ENCODE measurements at regions not wholly inside any gene's neighbourhood (a gene's known extent, or its start where the extent isn't known, plus 50 kb on each side); places are given as distances from the start of the nearest gene placed in this dataset.
"Not testable (repeated sequence)": the region's sequence is repeated elsewhere in the genome, so short reads cannot be mapped to it uniquely, and the experiment has no call there.

DNA sequence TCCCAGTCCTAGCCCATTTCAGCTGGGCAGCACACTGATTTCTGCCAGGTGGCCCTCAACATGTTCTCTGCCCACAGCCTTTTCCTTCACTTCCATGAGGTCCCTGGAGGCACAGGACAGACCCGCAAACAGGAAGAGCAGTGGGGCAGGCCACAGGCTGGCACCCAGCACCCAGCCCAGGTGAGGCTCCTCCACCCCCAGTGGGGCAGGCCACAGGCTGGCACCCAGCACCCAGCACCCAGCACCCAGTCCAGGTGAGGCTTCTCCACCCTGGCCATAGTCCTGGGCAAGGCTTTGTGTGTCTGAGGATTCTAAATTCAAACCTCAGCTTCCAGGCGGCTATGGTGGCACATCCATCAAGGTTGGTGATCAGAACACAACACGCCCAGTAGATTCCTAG, 1413.0 kb downstream of the BRD1 start:
- in situ Hi-C loops (cut with HindIII; ENCODE audit: low pct_unique_long_range_greater_than_20kb, low sequenced_read_pairs) = no loop called here
- DNase-seq (ENCODE audit: low read depth, low spot score) = no peak

DNA sequence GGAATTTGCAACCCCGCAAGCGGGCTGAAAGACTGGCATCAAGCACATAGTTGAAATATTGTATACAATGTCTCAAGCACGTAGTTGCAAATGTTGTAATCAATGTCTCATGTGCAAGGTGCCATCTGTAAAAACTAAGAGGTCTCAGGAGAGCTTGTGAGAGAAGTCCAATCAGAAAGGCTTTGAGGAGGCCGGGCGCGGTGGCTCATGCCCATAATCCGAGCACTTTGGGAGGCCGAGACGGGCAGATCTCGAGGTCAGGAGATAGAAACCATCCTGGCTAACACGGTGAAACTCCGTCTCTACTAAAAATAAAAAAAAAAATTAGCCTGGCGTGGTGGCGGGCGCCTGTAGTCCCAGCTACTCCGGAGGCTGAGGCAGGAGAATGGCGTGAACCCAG, 1414.7 kb downstream of the BRD1 start:
- in situ Hi-C loops (cut with HindIII; ENCODE audit: low pct_unique_long_range_greater_than_20kb, low sequenced_read_pairs); DNase-seq (ENCODE audit: low read depth, low spot score): not testable (repeated sequence)

DNA sequence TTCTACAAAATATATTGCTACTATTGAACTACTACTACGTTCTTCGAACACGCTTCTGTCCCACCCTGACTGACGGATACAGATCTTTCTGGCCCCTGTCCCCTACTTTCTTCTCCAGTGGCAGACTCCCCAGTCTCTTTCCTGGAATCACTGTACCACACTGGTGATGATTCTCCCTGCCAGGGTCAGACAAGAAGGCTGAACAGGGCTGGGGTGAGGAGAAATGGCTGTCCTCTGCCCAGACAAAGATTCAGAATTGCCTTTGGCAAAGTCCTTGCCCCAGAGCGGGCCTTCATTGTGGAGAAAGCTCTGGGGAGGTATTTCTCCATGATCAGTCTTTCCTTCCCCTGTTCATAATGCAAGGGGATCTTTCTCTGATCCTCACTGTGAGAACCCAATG, 1417.1 kb downstream of the BRD1 start:
- in situ Hi-C loops (cut with HindIII; ENCODE audit: low pct_unique_long_range_greater_than_20kb, low sequenced_read_pairs) = no loop called here
- DNase-seq (ENCODE audit: low read depth, low spot score) = no peak

DNA sequence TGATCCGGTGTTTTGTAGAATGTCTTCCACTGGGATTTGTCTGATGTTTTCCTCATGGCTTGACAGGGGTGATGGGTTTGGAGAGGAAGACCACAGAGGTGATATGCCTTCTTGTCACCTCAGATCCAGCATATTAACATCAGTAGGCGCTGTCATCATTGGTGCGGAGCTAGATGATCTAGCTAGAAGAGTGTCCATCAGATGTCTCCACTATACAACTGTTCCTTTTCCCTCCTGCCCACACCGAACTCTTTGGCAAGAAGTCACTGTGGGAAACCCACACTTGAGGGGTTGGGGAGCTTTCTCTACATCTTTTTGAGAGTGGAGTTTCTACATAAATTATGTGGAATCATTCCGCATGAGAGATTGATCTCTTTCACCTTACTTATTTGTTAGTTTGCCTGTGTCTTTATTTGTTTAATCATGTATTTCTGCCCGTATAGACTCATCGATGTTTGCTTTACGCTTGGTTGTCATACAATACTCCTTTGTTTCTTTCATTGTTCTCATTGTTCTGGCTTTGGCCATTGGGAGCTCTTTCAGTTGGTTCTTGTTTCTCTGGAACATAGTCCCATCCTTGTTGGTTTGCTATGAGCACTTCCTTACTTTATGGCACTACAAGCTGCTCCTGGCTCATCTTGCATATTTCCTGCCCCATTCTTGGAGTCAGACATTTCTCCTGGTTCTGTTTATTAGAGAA, 1420.3 kb downstream of the BRD1 start:
- DNase-seq (ENCODE audit: low read depth, low spot score) = no peak
- in situ Hi-C loops (cut with HindIII; ENCODE audit: low pct_unique_long_range_greater_than_20kb, low sequenced_read_pairs) = no loop called here

DNA sequence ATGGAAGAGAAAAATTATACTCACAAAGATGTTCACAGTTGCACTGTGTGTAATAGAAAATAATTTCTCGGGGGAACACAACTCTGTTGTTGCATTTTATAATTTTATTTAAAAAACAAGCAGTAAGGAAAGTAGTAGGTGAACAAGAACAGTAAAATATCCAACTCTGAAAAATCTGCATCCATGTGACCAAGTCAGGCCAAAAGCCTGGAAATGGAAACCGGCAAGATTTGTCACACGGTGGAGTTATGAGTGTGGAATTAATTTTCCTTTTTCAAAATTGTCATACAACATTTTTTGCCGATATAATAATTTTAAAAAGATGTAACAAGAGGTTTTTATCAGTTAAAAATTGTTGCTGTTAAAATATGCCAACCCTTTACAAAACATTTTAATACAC, 1421.5 kb downstream of the BRD1 start:
- no peak for DNase-seq (ENCODE audit: low read depth, low spot score)

DNA sequence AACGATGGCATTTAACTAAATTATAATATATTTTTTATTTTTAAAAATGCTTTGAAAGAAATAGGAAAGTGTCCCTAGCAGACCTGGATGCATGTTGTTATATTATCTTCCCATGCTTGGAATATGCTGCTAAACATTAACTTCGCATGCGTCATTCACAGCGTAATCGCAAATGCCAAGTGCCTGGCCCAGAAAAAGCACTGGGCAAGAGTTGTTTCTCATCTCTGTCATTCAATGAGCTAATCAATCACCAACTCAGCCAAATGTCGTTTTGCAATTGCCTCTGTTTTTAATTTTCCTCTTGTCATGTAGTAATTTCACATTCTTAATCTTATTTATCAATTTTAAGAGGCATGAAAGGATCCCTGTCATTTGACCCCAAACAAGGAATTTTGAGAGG, 1421.9 kb downstream of the BRD1 start:
- no peak for DNase-seq (ENCODE audit: low read depth, low spot score)
- in situ Hi-C loops (cut with HindIII; ENCODE audit: low pct_unique_long_range_greater_than_20kb, low sequenced_read_pairs) = no loop called here

More for the DNA sequence above, 1421.5 kb downstream of the BRD1 start:
- in situ Hi-C loops (cut with HindIII; ENCODE audit: low pct_unique_long_range_greater_than_20kb, low sequenced_read_pairs) = no loop called here

DNA sequence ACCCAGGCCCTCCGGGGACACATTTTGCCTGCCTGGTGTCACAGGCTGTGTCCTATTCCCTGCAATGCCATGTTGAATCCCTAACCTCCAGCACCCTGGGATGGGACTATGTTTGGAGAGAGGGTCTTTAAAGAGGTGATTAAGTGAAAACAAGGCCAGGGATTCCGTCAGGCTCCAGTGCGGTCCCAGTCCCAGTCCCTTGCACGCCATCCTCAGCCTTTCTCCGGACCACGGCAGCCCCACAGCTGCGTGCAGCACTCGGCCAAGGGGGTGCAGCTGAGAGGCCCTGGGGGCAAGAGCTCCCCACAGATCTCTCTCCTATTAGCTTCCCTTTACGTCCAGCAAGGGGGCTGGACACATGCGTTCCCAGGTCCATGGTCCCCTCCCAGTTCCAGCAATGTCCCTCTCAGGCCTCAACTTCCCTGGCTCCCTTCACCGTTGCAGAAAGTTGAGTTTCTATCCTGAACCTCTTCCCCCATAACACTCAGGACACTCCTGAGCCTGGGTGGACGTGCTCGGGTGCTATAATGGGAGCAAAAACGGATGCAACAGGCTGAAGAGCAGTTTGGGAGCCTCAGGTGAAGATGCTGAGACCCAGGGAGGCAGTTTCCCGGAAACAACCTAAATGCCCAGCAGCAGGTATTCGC, 1422.7 kb downstream of the BRD1 start:
- in situ Hi-C loops (cut with HindIII; ENCODE audit: low pct_unique_long_range_greater_than_20kb, low sequenced_read_pairs) = no loop called here
- DNase-seq (ENCODE audit: low read depth, low spot score) = no peak

DNA sequence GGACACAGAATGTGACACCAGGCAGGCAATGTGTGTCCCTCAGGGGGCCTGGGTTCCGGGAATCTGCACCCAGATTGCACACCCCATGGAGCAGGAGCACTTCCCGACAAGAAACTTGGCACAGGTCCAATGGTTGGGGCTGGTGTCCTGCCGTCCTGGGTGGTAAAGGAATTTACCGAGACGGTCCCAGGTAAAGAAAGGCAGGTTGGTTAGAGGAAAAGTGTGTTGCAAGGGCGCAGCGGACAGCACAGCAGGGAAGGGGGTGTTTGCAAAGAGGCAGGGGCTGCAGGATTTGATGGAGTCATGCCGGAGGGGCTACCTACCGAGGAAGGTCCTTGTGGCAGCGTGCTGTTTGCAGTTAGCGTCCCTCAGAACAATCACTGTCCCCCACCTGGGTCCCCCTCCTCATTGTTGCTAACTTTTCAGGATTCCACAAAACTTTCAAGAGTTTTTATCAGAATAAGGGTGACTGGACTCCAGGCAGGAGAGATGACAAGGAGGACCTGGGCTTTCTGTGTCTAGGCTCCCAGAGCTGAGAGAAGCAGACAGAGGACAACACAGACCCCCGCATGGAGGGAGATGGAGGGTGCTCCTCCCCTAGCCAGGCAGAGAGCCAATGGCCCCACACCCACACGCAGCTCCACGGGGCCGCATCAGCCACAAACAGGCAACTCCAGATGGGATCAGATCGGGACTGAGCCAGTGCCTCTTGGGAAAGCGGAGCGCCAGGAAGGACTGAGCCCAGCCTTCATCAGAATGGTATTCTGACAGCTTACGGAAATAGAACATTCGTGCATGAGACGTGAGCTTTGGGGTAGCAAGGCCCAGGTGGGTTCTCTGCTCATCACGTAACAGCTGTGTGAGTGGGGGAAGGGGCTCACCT, 1423.9 kb downstream of the BRD1 start:
- in situ Hi-C loops (cut with HindIII; ENCODE audit: low pct_unique_long_range_greater_than_20kb, low sequenced_read_pairs) = no loop called here
- no peak for DNase-seq (ENCODE audit: low read depth, low spot score)

DNA sequence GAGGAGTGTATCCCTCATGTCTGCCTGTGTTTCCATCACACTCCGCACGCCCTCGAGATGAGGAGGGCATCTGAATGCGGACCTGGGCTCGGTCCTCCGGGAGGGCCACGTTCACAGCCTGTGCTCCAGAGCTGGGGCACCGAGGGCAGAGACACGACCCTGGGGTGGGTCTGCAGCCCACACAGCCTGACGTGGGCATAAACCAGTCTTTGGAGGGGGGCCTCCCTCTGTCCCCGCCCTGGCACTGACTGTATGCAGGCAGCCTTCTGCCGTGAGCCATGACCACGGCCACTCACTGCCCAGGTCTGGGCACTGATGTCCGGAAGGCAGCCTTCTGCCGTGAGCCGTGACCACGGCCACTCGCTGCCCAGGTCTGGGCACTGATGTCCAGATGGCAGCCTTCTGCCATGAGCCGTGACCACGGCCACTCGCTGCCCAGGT, 1425.1 kb downstream of the BRD1 start:
- in situ Hi-C loops (cut with HindIII; ENCODE audit: low pct_unique_long_range_greater_than_20kb, low sequenced_read_pairs) = no loop called here
- DNase-seq (ENCODE audit: low read depth, low spot score) = no peak

DNA sequence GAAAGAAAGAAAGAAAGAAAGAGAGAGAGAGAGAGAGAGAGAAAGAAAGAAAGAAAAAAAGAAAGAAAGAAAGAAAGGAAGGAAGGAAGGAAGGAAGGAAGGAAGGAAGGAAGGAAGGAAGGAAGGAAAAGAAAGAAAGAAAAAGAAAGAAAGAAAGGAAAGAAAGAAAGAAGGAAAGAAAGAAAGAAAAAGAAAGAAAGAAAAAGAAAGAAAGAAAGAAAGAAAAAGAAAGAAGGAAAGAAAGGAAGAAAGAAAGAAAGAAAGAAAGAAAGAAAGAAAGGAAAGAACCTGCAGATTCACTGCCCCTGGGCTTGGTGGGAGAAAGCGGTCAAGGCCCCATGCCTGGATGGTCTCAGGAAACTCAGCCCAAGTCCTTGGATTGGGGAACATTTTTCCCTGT, 1426.2 kb downstream of the BRD1 start:
- in situ Hi-C loops (cut with HindIII; ENCODE audit: low pct_unique_long_range_greater_than_20kb, low sequenced_read_pairs); DNase-seq (ENCODE audit: low read depth, low spot score): not testable (repeated sequence)

DNA sequence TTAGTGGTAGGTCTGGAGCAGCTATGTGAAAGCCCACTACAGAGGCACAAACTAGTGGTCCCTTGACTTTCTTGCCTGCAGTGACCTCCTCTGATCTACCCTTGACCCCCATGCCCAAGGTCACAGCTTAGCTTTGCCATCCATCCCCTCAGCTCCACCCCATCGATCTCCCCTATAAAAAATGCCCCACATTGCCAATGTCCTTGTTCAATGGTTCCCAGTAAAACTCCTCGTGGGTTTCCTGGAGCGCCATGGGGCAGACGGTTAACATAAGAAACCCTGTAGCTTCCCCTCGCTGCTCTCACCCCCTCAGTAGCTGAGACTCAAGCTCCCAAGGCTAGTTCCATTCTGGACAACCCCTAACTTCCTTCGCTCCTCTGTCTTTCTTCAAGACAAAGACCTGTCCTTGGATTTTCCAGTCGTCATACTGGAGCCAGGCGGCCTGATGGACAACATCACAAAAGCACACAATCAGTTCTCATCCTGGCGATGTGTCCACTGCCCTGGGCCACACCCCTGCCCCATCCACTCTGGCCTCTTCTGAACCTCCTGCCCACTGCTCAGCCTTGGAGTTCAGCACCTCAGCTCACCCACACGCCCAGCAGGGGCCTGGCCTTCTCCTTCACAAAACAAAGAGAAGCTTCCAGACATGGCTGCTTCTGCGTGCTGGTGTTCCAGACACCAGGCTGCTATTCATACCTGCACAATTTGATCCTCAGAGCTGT, 1429.3 kb downstream of the BRD1 start:
- DNase-seq (ENCODE audit: low read depth, low spot score) = no peak
- in situ Hi-C loops (cut with HindIII; ENCODE audit: low pct_unique_long_range_greater_than_20kb, low sequenced_read_pairs) = no loop called here

DNA sequence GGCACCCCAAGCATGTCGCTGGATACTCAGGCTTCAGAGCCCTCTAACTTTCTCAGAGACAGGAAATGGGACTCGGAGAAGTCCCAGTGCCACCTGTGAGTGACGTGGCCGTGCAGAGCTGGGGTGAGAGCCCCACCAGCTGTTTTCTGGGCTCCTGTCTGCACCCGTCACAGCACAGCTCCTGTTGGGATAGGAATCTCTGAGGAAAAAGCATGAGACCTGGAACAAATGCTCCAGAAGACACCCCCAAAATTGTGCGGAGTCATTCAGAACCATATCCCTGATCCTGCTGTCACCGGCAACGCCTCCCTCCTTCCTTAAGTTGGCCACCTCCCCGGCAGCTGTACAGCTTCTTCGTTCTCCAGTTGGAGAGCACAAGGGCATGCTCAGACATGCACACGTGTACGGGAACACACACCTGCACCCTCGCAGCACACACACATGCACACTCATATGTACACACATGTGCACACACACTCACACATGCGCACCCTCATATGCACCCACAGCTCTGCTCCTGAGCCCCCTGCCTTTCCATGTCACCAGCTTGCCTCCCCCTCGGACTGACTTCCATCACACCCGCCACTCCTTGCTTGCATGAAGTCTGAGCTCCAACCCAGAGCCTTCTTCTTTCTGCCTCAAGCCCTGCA, 1430.0 kb downstream of the BRD1 start:
- DNase-seq (ENCODE audit: low read depth, low spot score) = no peak
- in situ Hi-C loops (cut with HindIII; ENCODE audit: low pct_unique_long_range_greater_than_20kb, low sequenced_read_pairs) = no loop called here

DNA sequence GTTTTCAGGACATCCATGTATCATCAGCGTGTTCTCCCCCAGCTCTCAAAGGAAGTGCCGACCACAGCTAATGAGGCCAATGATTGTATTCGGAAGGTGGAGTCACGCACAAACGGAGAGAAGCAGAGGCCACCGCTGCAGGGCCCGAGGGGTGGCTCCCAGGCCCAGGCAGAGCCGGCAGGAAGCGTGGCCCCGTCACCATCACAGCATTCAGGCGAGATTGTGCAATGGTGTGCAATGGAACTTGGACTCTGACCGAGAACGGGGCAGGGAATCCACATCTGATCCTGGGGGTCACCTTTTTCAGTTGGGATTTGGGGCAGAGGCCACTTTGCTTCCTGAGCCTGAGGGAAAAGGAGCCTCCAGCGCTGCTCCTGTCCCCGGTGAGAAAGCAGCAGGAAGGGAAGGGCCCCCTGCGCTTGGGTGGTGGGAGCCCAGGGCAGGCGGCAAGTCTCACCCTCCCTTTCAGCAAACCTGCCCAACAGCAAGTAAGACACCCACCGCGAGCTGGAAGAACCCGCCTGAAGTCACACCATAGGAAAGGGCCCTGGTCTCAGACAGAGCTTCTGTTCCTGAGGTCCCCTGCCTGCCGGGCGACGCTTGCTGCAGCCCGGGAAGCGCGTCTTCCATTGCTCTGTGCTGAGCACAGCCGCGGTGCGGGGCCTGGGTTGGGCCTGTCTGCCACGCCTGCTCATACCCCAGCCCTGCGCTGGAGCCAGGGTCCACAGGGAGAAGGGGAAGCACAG, 1430.7 kb downstream of the BRD1 start:
- in situ Hi-C loops (cut with HindIII; ENCODE audit: low pct_unique_long_range_greater_than_20kb, low sequenced_read_pairs) = no loop called here

DNA sequence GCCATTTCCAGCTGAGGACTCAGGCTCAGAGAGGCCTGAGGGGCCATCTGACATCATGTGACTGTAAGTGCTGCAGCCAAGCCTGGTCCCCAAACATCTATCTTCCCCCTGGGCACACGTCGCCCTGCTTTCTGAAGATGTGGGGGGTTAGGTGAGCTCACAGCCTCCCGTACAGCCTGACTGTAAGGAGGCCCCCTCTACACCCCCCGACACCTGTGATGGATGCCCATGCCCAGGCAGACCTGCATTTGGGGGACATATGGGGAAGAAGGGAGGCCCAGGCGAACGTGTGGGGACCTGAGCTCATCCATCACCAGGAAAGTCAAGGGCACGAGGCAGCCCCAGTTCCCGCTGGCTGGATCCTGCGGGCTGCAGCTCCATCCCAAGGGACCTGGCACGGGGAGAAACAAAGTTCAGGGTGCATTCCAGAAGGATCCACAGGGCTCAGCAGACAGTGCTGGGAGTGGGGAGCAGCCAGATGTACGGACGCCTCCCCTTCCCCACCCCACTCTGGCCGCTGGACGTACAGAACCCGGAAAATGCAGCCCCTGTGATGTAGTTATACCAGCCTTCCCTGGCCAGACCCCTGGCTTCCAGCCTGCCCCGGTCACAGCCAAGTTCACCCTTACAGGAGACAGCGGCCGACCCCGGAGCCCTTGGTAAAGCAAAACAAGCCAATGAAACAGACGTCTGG, 1431.4 kb downstream of the BRD1 start:
- DNase-seq (ENCODE audit: low read depth, low spot score) = no peak

More for the DNA sequence above, 1430.7 kb downstream of the BRD1 start:
- no peak for DNase-seq (ENCODE audit: low read depth, low spot score)

DNA sequence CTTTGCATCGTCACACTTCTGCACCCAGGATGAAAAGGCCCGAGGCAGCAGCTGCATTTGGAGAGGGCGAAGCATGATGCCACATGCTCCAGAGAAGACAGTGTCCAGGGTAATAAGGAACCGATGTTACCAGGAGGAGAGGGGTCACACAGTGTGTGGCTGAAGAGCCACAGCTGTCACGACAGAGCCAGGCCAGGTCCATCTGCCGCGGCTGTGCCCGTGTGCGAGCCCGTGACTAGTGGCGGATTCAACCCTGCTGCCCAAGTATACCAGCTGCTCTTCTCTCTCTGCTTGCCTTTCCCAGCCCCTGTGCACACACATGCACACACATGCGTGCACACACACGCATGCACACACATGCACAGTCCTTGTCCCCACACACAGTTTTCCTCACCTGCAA, 1432.5 kb downstream of the BRD1 start:
- DNase-seq (ENCODE audit: low read depth, low spot score) = no peak
- in situ Hi-C loops (cut with HindIII; ENCODE audit: low pct_unique_long_range_greater_than_20kb, low sequenced_read_pairs) = no loop called here

More for the DNA sequence above, 1431.4 kb downstream of the BRD1 start:
- in situ Hi-C loops (cut with HindIII; ENCODE audit: low pct_unique_long_range_greater_than_20kb, low sequenced_read_pairs) = no loop called here

DNA sequence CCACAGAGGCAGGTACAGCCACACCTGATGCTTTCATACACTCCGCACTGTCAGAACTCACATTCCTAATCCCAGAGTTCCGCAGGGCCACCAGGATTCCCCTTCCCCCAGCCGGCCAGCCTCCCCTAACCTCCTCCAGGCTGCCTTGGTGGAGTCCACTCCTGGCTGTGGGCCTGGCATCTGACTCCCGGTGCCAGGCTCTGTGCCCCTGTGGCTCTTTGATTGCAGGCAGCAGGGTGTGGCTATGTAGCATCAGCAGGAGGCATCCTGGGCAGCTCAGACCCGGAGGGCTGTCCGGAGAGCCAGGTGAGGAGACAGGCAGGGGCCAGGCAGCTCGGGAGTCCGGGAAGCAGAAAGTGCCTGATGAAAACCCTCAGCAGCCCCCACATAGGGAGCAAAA, 1432.9 kb downstream of the BRD1 start:
- no peak for DNase-seq (ENCODE audit: low read depth, low spot score)
- in situ Hi-C loops (cut with HindIII; ENCODE audit: low pct_unique_long_range_greater_than_20kb, low sequenced_read_pairs) = no loop called here

All from SK-MEL-5 (cell line).